ENCODE measurements at regions not wholly inside any gene's neighbourhood (a gene's known extent, or its start where the extent isn't known, plus 50 kb on each side); places are given as distances from the start of the nearest gene placed in this dataset.

GRCh38 chr9:88826771-88827181 is 164.5 kb upstream of the S1PR3 start:
- Histone ChIP-seq H3K36me3 (ENCODE audit: low read length) (no peaks in the 10 kb centered on the region), H3K9me2 (replicated peaks; ENCODE audit: insufficient read depth, low read length) (no peaks in the 10 kb centered on the region), H3K9me3 (ENCODE audit: insufficient read depth, low read length) (no peaks in the 10 kb centered on the region), H3K9ac (ENCODE audit: low read length) (no peak overlapping the region), H3K27ac (ENCODE audit: low read depth, low read length) (no peak overlapping the region), H3K79me2 (ENCODE audit: insufficient read depth, low read length) (no peaks in the 10 kb centered on the region), H3F3A (ENCODE audit: insufficient read depth) (no peaks in the 10 kb centered on the region), H3K27me3 (ENCODE audit: low read length) (no peaks in the 10 kb centered on the region), H4K20me1 (ENCODE audit: low read depth, low read length) (no peaks in the 10 kb centered on the region), H3K4me2 (ENCODE audit: low read depth, low read length, poor library complexity, severe bottlenecking) (no peak overlapping the region), H3K4me3 (ENCODE audit: insufficient read depth, low read length, poor library complexity, severe bottlenecking) (no peak overlapping the region), H2AFZ (ENCODE audit: low read depth, low read length, severe bottlenecking) (no peak overlapping the region)
- TF ChIP-seq CTCF (IDR thresholded peaks at IDR 0.05; ENCODE audit: insufficient read depth, low read length, poor library complexity, severe bottlenecking) (no peak), EZH2phosphoT487 (conservative IDR thresholded peaks at IDR 0.05; ENCODE audit: low read length) (no peak)

GRCh38 chr9:88828018-88828417 is 163.2 kb upstream of the S1PR3 start:
- H2AFZ ChIP-seq (ENCODE audit: low read depth, low read length, severe bottlenecking), result no peak overlapping the region

GRCh38 chr9:88828492-88828974 is 162.7 kb upstream of the S1PR3 start:
- H3K79me2 ChIP-seq (ENCODE audit: insufficient read depth, low read length), result no peaks in the 10 kb centered on the region
- TF ChIP-seq CTCF (IDR thresholded peaks at IDR 0.05; ENCODE audit: insufficient read depth, low read length, poor library complexity, severe bottlenecking), result no peak
- no peak for TF ChIP-seq EZH2phosphoT487 (conservative IDR thresholded peaks at IDR 0.05; ENCODE audit: low read length)
- no peaks in the 10 kb centered on the region for H3F3A ChIP-seq (ENCODE audit: insufficient read depth)
- no peaks in the 10 kb centered on the region for H3K9me2 ChIP-seq (replicated peaks; ENCODE audit: insufficient read depth, low read length)
- H2AFZ ChIP-seq (ENCODE audit: low read depth, low read length, severe bottlenecking), result no peak overlapping the region
- H3K9ac ChIP-seq (ENCODE audit: low read length), result no peak overlapping the region
- no peak overlapping the region for H3K4me3 ChIP-seq (ENCODE audit: insufficient read depth, low read length, poor library complexity, severe bottlenecking)
- no peaks in the 10 kb centered on the region for H3K9me3 ChIP-seq (ENCODE audit: insufficient read depth, low read length)
- no peaks in the 10 kb centered on the region for H4K20me1 ChIP-seq (ENCODE audit: low read depth, low read length)
- no peak overlapping the region for H3K4me2 ChIP-seq (ENCODE audit: low read depth, low read length, poor library complexity, severe bottlenecking)
- no peaks in the 10 kb centered on the region for H3K36me3 ChIP-seq (ENCODE audit: low read length)
- no peak overlapping the region for H3K27ac ChIP-seq (ENCODE audit: low read depth, low read length)
- no peaks in the 10 kb centered on the region for H3K27me3 ChIP-seq (ENCODE audit: low read length)

More at GRCh38 chr9:88828018-88828417, 163.2 kb upstream of the S1PR3 start:
- Histone ChIP-seq H4K20me1 (ENCODE audit: low read depth, low read length) (no peaks in the 10 kb centered on the region), H3K4me2 (ENCODE audit: low read depth, low read length, poor library complexity, severe bottlenecking) (no peak overlapping the region), H3K9ac (ENCODE audit: low read length) (no peak overlapping the region), H3K27me3 (ENCODE audit: low read length) (no peaks in the 10 kb centered on the region), H3F3A (ENCODE audit: insufficient read depth) (no peaks in the 10 kb centered on the region), H3K36me3 (ENCODE audit: low read length) (no peaks in the 10 kb centered on the region), H3K4me3 (ENCODE audit: insufficient read depth, low read length, poor library complexity, severe bottlenecking) (no peak overlapping the region), H3K9me3 (ENCODE audit: insufficient read depth, low read length) (no peaks in the 10 kb centered on the region), H3K27ac (ENCODE audit: low read depth, low read length) (no peak overlapping the region), H3K9me2 (replicated peaks; ENCODE audit: insufficient read depth, low read length) (no peaks in the 10 kb centered on the region), H3K79me2 (ENCODE audit: insufficient read depth, low read length) (no peaks in the 10 kb centered on the region)
- no peak for TF ChIP-seq EZH2phosphoT487 (conservative IDR thresholded peaks at IDR 0.05; ENCODE audit: low read length)
- no peak for TF ChIP-seq CTCF (IDR thresholded peaks at IDR 0.05; ENCODE audit: insufficient read depth, low read length, poor library complexity, severe bottlenecking)

Measured in SU-DHL-6 (cell line).